ENCODE measurements at regions not wholly inside any gene's neighbourhood (a gene's known extent, or its start where the extent isn't known, plus 50 kb on each side); places are given as distances from the start of the nearest gene placed in this dataset.

DNA sequence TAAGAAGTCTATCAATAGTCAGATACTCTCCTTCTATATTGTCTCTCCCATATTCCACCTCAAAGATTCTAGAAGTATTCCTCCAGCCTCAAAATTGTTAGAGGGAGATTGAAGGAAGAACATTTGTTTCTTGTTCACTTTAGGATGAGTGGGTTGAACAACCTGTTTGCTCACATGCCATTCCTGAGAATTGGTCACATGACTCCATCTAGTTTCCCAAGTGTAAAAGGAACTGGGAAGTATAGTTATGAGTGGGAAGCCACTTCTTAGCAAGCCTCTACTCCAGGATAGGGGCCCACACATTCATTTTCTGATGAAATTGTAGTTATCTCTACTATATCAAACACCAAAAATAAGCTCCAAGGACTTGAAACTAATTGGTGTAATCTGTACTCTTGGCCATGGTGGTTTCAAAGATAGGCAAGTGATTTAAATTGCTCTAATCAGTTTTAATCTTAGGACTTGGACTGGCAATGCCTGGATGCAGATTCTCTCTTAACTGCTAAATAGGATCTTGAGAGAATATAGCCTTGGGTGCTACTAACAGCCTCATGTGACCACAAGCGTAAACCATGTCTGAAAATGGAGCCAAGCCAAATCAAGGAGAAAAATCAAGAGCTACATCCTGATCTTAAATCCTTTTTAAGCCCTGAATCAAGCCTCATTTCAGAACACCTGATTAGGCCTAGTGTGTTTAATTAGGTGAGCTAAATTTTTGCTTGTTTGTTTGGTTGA, 758.7 kb upstream of the MAN1A1 start:
- no peaks in the 10 kb centered on the region for H3K9me3 ChIP-seq (ENCODE audit: insufficient read depth, low read length)
- H3K36me3 ChIP-seq (replicated peaks; ENCODE audit: low read depth, low read length) = no peaks in the 10 kb centered on the region
- H3K4me2 ChIP-seq (ENCODE audit: low read length) = no peak overlapping the region
- H3K27ac ChIP-seq (ENCODE audit: low read length) = no peak overlapping the region
- H3K27me3 ChIP-seq (ENCODE audit: low read depth, low read length) = no peaks in the 10 kb centered on the region
- TF ChIP-seq EZH2phosphoT487 (IDR thresholded peaks at IDR 0.05; ENCODE audit: low read depth) (no peak), CTCF (IDR thresholded peaks at IDR 0.05; ENCODE audit: low read depth, low read length) (no peak)
- H3K79me2 ChIP-seq (ENCODE audit: low read length) = no peaks in the 10 kb centered on the region
- no peak overlapping the region for H3K9ac ChIP-seq (ENCODE audit: low read length)
- H3K4me3 ChIP-seq (ENCODE audit: low read length) = no peak overlapping the region
- H3K4me1 ChIP-seq (ENCODE audit: low read length) = 0 out of 2 replicates have a peak, but pooled peaks cover 3% of the 10 kb centered on the region
- no peak overlapping the region for H2AFZ ChIP-seq (ENCODE audit: low read depth, low read length)
- no peaks in the 10 kb centered on the region for H4K20me1 ChIP-seq (ENCODE audit: insufficient read depth, low read length)

GRCh38 chr6:120103618-120104017, 754.1 kb upstream of the MAN1A1 start:
- Histone ChIP-seq H3K9ac (ENCODE audit: low read length) (no peak overlapping the region), H3K9me3 (ENCODE audit: insufficient read depth, low read length) (no peaks in the 10 kb centered on the region), H2AFZ (ENCODE audit: low read depth, low read length) (no peak overlapping the region), H4K20me1 (ENCODE audit: insufficient read depth, low read length) (no peaks in the 10 kb centered on the region), H3K4me2 (ENCODE audit: low read length) (no peak overlapping the region), H3K79me2 (ENCODE audit: low read length) (no peaks in the 10 kb centered on the region), H3K36me3 (replicated peaks; ENCODE audit: low read depth, low read length) (no peaks in the 10 kb centered on the region), H3K27me3 (ENCODE audit: low read depth, low read length) (no peaks in the 10 kb centered on the region), H3K4me3 (ENCODE audit: low read length) (no peak overlapping the region), H3K27ac (ENCODE audit: low read length) (no peak overlapping the region), H3K4me1 (ENCODE audit: low read length) (0 out of 2 replicates have a peak, but pooled peaks cover 3% of the 10 kb centered on the region)
- TF ChIP-seq EZH2phosphoT487 (IDR thresholded peaks at IDR 0.05; ENCODE audit: low read depth) = no peak
- no peak for TF ChIP-seq CTCF (IDR thresholded peaks at IDR 0.05; ENCODE audit: low read depth, low read length)

GRCh38 chr6:120096696-120097260, 747.2 kb upstream of the MAN1A1 start:
- Histone ChIP-seq H3K79me2 (ENCODE audit: low read length) (no peaks in the 10 kb centered on the region), H3K36me3 (replicated peaks; ENCODE audit: low read depth, low read length) (no peaks in the 10 kb centered on the region), H2AFZ (ENCODE audit: low read depth, low read length) (no peak overlapping the region), H3K27me3 (ENCODE audit: low read depth, low read length) (no peaks in the 10 kb centered on the region), H3K4me3 (ENCODE audit: low read length) (no peak overlapping the region), H3K27ac (ENCODE audit: low read length) (no peak overlapping the region), H3K4me1 (ENCODE audit: low read length) (no peaks in the 10 kb centered on the region), H4K20me1 (ENCODE audit: insufficient read depth, low read length) (no peaks in the 10 kb centered on the region), H3K9ac (ENCODE audit: low read length) (no peak overlapping the region), H3K9me3 (ENCODE audit: insufficient read depth, low read length) (no peaks in the 10 kb centered on the region), H3K4me2 (ENCODE audit: low read length) (no peak overlapping the region)
- TF ChIP-seq CTCF (IDR thresholded peaks at IDR 0.05; ENCODE audit: low read depth, low read length) (no peak), EZH2phosphoT487 (IDR thresholded peaks at IDR 0.05; ENCODE audit: low read depth) (no peak)

- Histone ChIP-seq H3K4me3 (ENCODE audit: low read length) (no peak overlapping the region), H3K9ac (ENCODE audit: low read length) (no peak overlapping the region), H3K79me2 (ENCODE audit: low read length) (no peaks in the 10 kb centered on the region), H3K27me3 (ENCODE audit: low read depth, low read length) (no peaks in the 10 kb centered on the region), H2AFZ (ENCODE audit: low read depth, low read length) (no peak overlapping the region), H3K4me2 (ENCODE audit: low read length) (peak overlapping the region; percentile 35; the same call in 1 of the 2 replicates), H3K9me3 (ENCODE audit: insufficient read depth, low read length) (no peaks in the 10 kb centered on the region), H3K36me3 (replicated peaks; ENCODE audit: low read depth, low read length) (no peaks in the 10 kb centered on the region), H3K27ac (ENCODE audit: low read length) (no peak overlapping the region), H4K20me1 (ENCODE audit: insufficient read depth, low read length) (no peaks in the 10 kb centered on the region), H3K4me1 (ENCODE audit: low read length) (peaks cover 6% of the 10 kb centered on the region)
- TF ChIP-seq CTCF (IDR thresholded peaks at IDR 0.05; ENCODE audit: low read depth, low read length) = no peak
- TF ChIP-seq EZH2phosphoT487 (IDR thresholded peaks at IDR 0.05; ENCODE audit: low read depth) = no peak
Observed at GRCh38 chr6:120083186-120083585, 733.6 kb upstream of the MAN1A1 start.
